Left lobe of liver (tissue), 2 donors: ENCODE measurements at regions not wholly inside any gene's neighbourhood (a gene's known extent, or its start where the extent isn't known, plus 50 kb on each side); places are given as distances from the start of the nearest gene placed in this dataset.
"Not testable (repeated sequence)": the region's sequence is repeated elsewhere in the genome, so short reads cannot be mapped to it uniquely, and the experiment has no call there.

ENCODE experiments used
- ATAC-seq: fragments of 200-7000 bp; cut with Tn5 transposase; one replicate; pipeline ENCODE4 v1.9.1; 2020; ENCODE audit warnings: mild to moderate bottlenecking, moderate library complexity
- DNase-seq: peaks from one replicate; pipeline ENCODE4 v3.0.0-alpha.2; 2020; ENCODE audit warnings: low spot score
- donor health status: DM: no; HTN: no; CAD: no; lungs with moderate emphysema.
- donor health status: DM: no; HTN: yes; CAD: no.

DNA sequence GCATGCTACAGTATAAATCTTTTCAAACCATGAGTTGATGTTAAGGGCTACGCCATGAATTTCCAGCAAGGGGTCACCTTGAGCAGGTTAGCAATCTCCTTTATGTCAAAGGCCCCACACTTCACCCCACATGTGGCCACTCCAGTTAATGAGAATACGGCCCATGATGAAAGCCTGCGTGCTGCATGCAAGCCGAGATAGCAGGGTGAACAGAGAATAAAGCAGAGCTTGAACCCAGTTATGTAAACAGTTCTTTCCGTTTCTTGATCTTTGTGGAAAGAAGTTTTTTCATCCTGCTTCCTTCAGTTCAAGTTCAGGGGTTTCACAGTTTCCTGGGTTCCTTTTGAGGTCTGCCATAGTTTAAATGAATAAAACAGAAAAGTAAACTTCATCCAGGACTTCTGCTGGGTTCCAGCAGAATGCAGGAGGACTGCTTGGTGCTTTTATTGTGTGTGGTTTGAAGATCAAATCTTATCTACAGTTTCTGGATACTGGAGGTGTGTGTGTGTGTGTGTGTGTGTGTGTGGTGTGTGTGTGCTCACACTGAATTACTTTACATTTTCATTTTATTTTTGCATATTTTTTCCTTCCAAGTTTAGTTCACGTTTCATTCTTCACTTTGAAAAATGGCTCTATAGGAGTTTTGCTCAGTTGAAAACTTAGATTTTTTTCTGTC lies 87.1 kb downstream of the HMHB1 start:
- DNase-seq (no peak), ATAC-seq (no peak)

DNA sequence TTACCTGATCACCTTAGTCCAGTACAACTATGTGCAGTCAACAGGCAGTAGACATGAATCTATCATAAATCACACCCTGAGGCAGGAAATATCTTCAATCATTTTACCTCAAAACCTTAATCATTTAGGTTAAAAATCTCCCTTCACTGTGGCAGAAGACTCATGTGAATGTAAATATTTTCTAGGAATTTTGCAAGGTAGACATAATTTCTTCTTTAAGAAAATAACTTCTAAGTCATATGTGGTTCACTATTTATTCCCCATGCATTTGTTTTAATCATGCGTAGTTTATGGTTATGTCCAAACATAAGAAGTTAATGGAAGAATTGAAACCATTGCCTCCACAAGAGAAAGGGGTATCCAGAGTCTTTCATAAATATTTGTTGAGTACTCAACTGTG lies 97.0 kb downstream of the HMHB1 start:
- ATAC-seq = no peak
- DNase-seq = no peak

DNA sequence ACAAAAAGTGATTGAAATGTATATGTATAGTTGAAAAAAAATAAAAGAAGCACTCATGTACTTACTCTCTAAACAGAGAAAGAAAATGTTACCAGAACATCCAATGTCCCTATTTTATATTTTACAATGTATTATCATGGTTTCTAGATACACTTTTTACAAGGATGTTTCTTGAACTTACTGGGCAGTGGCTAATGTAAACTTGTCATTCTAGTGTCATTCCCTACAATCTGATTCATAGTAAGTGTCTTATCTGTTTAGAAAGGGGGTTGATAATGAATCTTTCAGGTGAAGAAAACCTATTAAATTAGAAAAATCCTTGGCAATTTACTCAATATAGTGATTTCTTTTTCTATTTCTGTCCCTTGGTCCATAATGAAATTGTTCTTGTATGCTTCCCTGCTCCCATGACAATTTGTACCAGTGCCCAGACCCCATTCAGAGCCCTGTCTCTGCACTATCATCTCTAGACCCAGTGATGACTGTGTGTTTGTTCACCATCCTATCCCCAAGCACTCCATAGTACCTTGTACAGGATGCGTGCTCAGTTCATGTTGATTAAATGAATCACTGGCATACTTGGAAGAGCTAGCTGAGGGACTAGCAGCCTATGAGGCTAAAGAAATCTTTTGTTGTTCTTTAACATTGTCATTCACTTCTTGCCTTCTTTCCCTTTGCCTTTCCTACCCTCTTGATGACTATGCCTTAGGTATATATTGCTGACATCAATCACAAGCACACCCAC lies 101.2 kb downstream of the HMHB1 start:
- no peak for DNase-seq
- no peak for ATAC-seq

DNA sequence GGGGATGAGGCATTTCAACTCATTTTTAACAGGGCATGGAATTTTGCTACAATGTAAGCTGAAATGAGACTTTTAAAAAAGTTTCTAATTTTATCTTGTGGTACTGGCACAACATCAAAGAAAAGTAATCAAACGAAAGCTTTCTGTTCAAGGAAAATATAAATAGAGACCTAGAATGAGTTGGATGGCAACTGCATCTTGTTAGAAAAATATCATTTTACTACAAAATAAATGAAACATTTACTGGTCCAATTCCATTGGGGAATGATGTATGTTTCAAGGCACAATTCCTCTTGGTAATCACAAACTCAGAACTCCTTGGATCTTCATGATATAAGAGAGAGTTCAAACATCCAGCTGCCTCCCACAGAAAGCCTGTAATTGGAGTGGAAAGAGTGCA lies 102.8 kb downstream of the HMHB1 start:
- DNase-seq (no peak), ATAC-seq (no peak)

DNA sequence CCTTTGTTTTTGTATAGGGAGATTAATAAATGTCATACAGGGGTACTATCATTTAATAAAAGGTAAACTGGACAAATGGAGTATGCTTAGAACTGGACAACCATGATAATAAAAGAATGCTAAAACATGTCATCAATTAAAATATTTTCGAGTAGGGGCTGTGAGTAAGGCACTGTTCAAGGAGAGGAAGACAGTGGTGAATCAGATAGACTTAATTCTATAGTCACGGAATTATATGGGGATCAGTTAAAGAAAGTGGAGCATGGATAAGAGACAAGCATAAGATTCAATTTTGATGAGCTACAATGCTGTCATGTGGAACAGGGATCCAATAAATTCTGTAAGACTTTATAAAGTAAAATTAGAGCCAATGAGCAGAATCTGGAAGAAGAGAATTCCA lies 104.5 kb downstream of the HMHB1 start:
- ATAC-seq = no peak
- DNase-seq = no peak

DNA sequence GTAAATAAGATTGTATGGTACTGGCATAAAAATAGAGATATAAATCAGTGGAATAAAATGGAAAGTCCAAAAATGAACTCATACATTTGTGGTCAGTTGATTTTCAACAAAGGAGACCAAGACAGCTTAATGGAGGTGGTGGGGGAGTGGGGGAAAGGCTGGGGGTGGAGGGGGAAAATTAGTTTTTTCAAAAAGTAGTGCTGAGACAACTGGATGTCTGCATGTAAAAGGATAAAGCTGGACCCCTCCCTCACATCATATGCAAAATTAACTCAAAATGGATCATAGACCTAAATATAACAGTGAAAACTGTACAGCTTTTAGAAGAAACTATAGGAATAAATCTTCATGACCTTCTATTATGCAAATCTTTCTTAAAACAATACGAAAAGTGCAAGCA lies 107.0 kb downstream of the HMHB1 start:
- DNase-seq = no peak
- ATAC-seq = no peak

DNA sequence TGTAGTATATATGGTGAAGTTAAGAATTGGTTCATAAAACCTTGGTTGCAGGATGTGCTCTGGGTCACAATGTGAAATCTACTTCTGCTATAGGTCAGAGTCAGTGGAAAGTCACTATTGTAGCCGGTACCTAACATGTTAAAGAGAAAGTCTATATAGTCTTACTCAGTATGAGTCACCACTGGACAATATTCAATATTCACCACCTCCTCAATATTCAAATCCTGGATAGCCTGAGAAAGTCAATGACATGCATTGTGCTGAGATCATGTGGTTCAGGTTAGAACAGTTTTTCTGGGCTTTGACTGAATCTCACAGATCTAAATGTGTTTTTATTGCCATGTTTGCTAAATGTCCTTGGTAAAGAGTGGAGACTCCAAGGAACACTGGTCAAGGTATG lies 108.8 kb downstream of the HMHB1 start:
- ATAC-seq (no peak), DNase-seq (no peak)

DNA sequence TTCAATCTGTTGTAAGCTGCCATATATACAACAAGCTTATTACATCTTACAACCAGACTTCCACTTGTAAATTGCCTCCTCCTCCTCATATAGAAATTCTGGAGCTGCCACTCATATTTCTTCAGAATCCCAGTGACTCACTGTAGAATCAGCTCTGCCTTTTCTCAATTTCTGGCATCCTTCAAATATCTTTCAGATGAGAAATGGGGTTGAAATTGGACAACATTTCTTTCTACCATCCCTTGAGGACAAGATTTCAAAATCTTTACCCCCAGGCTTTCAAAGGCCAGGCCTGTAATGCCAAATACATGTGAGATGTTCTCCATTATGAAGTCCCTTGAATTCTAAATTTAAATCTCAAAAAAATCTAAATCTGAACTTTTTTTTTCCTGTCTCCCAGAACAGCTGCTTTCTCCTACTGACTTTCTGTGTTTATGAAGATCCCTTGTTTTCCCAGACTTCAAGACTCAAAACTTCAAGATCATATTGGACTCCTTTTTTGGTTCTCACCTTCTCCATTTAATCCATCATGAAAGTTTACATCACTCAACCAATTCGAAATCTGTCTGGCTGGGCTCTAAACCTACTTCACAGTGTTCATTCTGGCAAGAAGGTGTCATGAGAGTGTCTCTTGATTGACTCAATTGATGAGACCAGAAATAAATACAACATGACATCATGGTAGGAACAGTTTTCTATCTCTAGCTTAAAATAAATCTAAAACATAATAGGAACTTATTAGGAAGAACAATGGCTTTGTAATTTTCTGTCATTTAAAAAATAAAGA lies 109.8 kb downstream of the HMHB1 start:
- no peak for ATAC-seq
- DNase-seq = no peak

DNA sequence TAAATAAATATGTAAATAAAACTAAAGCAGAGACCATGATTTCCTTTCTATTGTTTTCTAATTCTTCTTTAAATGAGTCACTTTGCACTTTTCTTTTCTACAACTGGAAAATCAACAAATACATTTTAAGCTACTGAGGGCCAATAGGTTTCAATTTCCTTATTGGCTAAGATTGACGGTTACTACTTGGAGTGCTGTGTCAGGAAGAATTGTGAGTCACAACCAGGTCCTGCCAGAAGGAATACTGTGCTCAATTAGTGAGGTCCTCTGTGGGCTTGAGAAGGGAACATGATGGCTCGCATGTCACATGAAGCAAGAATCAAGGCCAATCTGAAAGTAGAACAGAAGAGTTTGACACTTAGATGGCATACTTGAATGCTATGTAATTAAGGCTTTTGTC lies 110.8 kb downstream of the HMHB1 start:
- no peak for DNase-seq
- ATAC-seq = no peak

DNA sequence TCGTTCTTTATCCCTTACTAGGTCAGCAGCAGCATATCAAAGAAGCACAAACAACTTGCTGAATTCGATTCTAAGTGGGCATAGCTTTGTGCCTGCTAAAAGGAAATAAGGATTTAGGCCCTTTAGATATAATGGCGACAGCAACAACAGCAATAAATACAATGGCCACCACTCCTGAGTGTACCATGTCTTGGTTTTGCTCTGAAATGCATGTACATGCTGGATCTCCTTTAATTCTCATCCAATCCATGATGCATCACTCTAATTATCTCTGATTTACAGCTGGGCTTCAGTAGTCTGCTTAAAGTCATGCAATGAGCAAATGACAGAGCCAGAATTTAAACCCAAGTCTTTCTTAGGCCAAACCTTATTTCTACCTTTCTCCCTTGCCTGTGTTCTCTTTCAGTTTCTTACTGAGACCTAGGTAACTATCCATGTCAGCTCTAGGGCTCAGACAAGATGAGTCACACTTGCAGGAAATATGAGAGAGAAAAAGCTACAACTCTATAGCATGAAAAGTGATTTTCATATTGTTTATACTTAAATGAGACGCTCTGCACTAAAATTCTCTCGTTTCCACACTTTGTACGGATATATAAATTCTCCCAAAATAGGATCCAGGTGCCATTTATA lies 111.8 kb downstream of the HMHB1 start:
- ATAC-seq (no peak), DNase-seq (no peak)

DNA sequence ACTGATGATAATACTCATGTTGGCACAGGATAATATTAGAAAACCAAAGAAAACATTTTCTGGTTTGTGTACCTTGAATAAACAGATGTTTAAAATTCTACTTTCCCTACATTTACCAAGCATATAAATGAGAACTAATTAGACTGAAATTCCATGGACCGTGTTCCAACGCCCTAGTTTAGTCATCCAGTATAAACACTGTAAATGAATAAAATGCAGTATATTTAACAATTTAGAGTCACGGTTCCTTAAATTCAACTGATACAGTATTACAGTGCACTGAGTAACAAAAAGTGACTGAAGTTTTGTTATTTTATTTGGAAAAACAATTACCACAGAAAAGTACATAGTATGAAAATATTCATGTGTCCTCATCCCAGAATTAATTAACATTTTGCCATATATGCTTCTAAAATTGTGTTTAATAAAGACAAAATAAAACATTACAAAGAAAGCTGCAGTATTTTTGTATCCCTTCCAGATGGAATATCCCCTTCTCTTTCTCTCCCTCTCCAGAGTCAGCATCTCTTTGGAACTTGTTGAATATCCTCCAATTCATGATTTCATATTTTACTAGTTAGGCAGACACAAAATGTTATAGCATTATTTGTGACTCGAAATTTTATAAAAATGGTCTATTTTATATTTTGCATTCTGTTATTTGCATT lies 112.5 kb downstream of the HMHB1 start:
- ATAC-seq = no peak
- DNase-seq = no peak

DNA sequence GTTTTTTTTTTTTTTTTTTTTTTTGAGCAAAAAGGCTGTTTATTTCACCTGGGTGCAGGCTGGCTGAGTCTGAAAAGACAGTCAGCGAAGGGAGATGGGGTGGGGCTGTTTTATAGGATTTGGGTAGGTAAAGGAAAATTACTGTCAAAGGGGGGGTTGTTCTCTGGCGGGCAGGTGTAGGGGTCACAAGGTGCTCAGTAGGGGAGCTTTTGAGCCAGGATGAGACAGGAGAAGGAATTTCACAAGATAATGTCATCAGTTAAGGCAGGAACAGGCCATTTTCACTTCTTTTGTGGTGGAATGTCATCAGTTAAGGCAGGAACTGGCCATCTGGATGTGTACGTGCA lies 113.0 kb downstream of the HMHB1 start:
- DNase-seq, ATAC-seq: not testable (repeated sequence)

DNA sequence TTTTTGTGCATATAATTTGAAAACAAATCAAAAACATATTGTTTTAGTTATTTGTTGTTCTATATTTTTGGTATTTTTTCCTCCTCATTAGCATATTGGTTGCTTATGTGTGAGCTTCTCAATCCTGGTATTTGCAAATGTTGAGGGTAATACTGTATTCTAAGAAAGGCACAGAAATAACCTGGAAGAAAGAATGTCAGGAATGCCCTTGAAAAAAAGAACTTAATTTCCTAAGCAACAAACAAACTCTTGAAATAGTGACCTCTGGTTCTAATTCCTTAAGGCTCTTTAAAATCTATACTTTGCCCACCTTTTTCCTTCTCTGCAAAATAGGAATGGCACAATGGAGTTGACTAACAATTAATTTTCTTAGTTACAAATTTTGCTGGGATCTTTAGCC lies 117.5 kb downstream of the HMHB1 start:
- ATAC-seq (no peak), DNase-seq (no peak)

DNA sequence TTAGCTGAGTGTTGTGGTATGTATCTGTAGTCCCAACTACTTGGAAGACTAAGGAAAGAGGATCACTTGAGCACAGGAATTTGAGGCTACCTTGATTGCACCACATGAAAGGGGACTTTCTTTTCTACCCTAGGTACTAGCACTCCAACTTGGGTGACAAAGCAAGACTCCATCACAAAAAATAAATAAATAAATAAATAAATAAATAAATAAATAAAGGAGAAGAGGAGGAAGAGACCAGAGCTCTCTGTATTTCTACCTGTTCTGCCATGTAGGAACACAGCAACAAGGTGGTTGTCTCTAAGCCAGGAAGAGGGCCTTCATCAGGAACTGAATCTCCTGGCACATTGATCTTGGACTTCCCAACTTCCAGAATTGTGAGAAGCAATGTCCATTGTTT lies 118.6 kb downstream of the HMHB1 start:
- DNase-seq (no peak), ATAC-seq (no peak)

DNA sequence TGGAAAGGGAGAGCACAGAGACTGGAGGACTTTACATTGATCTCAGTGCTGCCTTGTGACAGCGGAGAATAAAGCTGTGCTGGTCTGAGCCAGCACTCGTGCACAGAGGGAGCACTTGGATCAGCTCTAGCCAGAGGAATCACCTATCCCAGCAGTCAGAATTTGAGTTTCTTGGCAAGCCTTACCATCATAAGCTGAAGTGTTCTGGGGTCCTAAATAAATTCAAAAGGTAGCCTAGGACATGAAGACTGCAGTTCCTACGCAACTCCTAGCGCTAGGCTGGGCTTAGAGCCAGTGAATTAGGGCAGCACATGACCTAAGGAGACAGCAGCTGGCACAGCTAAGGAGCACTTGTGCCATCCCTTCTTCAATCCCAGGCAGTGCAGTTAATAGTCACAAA lies 119.5 kb downstream of the HMHB1 start:
- DNase-seq (no peak), ATAC-seq (no peak)

DNA sequence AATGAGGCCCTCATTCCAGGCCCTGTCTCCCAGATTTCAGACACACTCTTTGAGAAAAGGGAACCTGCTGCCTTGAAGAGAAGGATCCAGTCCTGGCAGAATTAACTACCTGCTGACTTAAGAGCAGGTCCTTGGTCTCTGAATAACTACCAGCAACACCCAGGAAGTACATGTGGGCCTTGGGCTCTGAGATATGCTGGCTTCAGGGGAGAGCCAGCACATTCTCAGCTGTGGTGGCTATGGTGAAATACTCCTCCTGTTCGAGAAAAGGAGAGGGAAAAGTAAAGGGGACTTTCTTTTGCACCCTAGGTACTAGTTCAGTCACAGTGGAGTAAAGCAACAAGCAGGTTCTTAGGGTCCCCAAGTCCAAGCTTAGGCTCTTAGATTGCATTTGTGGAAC lies 120.0 kb downstream of the HMHB1 start:
- ATAC-seq (no peak), DNase-seq (no peak)

DNA sequence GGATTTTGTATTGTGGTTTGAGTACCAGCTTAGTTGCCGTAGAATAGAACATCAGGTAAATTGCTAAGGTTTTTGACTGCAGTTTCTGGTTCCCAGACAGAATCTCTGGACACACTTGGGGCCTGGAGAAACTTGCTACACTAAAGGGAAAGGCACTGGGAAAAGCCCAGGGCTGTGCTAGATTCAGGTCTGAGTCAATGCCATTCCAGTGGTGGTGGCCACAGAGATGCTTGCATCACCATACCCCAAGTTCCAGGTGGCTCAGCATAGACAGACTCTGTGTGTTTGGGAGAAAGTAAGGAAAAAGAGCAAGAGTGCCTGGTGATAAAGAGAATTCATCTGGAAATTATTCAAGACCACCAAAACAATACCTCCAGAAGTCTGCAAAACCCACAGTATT lies 120.6 kb downstream of the HMHB1 start:
- no peak for DNase-seq
- ATAC-seq = no peak

DNA sequence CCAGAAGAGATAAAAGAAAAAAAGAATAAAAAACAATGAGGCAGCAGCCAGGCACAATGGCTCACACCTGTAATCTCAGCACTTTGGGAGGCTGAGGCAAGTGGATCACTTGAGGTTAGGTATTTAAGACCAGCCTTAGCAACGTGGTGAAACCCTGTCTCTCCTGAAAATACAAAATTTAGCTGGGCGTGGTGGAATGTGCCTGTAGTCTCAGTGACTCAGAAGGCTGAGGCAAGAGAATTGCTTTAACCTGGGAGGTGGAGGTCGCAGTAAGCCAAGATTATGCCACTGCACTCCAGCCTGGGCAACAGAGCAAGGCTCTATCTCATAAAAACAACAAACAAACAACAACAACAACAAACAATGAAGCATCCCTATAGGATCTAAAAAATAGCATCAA lies 121.5 kb downstream of the HMHB1 start:
- ATAC-seq (no peak), DNase-seq (no peak)

DNA sequence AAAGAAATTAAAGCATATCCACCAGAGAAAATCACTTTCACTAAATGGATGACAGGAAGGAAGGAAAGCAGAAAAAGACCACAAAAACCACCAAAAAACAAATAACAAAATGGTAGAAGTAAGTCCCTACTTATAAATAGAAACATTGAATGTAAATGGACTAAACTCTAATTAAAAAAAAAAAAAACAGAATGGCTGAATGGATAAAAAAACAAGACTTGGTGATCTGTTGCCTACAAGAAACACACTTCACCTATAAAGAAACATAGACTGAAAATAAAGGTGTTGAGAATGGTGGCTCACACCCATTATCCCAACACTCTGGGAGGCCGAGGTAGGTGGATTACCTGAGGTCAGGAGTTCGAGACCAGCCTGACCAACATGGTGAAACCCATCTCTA lies 122.9 kb downstream of the HMHB1 start:
- DNase-seq (no peak), ATAC-seq (no peak)

DNA sequence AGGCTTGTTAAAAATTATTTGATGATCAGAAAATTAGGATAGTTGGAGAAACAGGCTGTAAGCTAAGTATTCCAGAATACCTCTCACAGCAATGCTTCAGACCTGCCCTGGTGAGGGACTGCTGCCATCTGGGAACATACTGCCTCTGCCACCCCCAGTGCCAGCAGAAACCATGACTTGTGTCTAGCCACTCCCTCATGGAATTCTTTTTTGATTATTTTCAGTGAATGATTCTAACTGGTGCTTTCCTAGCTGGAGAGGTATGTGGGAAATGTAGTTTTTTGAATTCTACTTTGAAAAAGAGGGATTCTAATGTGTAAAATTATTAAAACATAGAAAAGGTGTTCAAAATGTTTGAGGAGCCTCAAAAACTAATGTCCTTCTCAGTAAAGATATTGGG lies 126.3 kb downstream of the HMHB1 start:
- no peak for DNase-seq
- ATAC-seq = no peak

DNA sequence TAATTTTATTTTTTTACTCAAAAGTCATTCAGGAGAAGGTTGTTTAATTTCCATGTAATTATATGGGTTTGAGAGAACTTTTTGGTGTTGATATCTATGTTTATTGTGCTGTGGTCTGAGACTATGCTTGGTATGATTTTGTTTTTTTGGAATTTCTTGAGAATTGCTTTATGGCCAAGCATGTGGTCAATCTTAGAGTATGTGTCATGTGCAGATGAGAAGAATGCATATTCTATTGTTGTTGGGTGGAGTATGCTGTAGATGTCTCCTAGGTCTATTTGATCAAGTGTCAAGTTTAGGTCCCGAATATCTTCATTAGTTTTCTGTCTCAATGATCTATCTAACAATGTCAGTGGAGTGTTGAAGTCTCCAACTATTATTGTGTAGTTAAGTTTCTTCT lies 134.9 kb downstream of the HMHB1 start:
- no peak for DNase-seq
- no peak for ATAC-seq
